Stomach (tissue), 4 donors: ENCODE measurements at regions not wholly inside any gene's neighbourhood (a gene's known extent, or its start where the extent isn't known, plus 50 kb on each side); places are given as distances from the start of the nearest gene placed in this dataset.

ENCODE experiments used
- CTCF ChIP-seq, 7 experiments: fragments of 450-650 bp in 4 of 7; fragments of 200-600 bp in 3 of 7; sonication (generic) in 3 of 7; IDR thresholded peaks; one replicate each; pipeline ENCODE4 v1.5.1; 2016 to 2019; ENCODE audit warnings: antibody characterized with exemption in 7 of 7, control low read depth in 2 of 7, mild to moderate bottlenecking in 1 of 7
- POLR2A ChIP-seq, 4 donors: fragments of 450-650 bp; IDR thresholded peaks; one replicate each; pipeline ENCODE4 v1.6.1; 2016; ENCODE audit warnings: antibody characterized with exemption in 4 of 4, control low read depth in 2 of 4, mild to moderate bottlenecking in 1 of 4, moderate library complexity in 1 of 4

GRCh38 chr1:239240736-239241135 is 145.6 kb upstream of the CHRM3 start:
- no peak for TF ChIP-seq CTCF (IDR thresholded peaks at IDR 0.05)
- TF ChIP-seq POLR2A (IDR thresholded peaks at IDR 0.05), result no peak
